Fibroblast of skin of left quadriceps (primary cell): ENCODE measurements at regions not wholly inside any gene's neighbourhood (a gene's known extent, or its start where the extent isn't known, plus 50 kb on each side); places are given as distances from the start of the nearest gene placed in this dataset.
"Not testable (repeated sequence)": the region's sequence is repeated elsewhere in the genome, so short reads cannot be mapped to it uniquely, and the experiment has no call there.

Experiments
- DNase-seq, 2 experiments: peaks; one replicate each; pipeline ENCODE4 v3.0.0-alpha.2; 2013; ENCODE audit warnings: low read depth in 2 of 2

GRCh38 chr4:60315586-60315985, 884.5 kb upstream of the ADGRL3 start:
- no peak for DNase-seq

DNA sequence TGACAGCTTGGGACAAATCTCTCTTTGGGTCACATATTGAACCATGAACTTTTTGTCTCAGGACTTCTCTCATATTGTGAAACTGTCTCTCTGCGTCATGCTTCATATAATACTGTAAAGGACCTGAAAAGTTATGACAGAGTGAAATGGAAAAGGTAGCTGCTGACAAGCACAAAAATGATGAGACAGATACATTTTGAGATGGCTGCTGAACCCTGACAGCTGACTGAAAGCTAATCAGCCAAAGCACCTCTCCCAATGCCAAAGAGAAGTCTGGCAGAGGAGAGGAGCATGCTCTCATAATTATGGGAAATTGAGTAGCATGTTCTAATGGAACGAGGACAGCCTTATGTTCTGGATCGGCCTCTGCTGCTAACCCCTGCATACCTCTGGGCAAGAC, 873.4 kb upstream of the ADGRL3 start:
- no peak for DNase-seq

DNA sequence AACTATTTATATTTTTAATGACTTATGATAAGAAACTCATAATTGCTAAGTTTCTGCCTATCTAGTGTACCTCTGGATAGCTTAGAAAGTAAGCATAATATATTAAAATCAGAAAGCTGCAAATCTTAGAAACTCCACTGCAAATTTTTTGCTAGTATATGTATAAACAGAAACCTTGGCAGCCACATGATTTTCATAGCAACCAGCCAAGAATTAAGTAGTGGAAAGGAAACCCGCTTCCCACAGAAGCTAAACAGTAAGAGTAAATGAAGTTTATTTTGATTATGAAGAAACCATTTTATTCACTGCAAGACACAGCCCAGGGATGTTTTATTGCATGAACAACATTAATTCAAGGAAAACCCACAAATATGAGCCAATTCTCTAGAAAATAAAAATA, 872.5 kb upstream of the ADGRL3 start:
- DNase-seq = no peak

DNA sequence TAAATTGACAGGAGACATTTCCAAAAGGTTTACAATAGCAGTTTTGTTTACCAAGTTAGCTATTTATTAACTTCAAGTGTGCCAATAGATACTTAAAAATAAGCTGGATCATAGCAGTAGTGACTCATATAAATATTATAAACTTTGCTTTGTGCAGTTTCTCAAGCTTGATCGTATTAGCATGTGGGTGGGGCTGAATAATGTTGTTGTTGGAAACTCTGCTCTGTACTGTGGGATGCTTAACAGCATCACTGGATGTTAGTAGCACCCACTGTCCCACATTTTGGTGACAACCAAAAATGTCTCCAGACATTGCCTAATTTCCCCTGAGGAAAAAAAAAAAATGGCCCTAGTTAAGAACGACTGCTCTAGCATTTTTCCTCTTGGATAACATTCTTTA, 855.2 kb upstream of the ADGRL3 start:
- no peak for DNase-seq

DNA sequence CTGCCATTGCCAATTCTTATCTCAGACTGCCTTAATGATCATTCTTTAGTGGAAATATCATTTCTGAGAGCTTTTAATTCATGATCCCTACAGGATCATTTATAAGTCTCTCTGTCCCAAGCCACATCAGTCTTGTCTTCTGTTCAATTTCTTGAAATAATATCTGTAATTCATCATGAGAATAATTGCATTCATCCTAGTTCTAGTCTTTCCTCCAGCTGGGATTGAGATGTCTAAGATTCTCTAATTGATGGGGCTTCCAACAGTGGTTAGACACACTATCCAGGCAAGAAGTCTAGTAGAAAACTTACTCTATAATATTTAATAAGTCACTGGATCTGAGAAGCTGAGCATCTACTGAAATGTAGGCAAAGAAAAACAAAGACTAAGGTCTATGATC, 854.7 kb upstream of the ADGRL3 start:
- no peak for DNase-seq

DNA sequence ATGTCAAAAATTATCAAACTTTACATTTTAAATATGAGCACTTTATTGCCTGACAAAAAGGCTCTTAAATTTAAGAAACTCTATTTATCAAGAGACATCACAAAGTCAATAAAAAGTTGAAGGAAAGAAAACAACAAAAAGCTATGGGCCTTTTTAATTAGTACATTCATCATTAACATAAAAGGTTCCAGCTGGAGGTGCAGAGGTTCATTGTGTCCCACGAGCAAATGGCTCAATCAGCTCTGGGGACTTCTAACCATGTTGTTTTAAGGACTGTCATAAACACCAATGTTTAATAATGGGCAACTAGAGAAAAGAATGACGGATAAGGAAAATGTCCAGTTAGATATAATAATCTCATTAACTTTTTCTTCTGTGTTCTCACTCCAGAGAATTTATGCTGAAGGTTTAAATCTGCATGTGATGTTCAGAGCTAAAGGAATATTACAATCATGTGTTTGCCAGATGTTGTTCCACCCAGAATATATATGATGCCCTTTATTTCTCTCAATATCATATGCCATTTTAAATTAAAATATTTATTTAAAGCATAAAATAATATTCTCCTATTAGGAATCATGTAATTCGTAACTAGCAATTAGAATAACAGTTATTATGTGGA, 840.3 kb upstream of the ADGRL3 start:
- no peak for DNase-seq

- DNase-seq = no peak
Measured at GRCh38 chr4:60365176-60365575, 835.0 kb upstream of the ADGRL3 start.

DNA sequence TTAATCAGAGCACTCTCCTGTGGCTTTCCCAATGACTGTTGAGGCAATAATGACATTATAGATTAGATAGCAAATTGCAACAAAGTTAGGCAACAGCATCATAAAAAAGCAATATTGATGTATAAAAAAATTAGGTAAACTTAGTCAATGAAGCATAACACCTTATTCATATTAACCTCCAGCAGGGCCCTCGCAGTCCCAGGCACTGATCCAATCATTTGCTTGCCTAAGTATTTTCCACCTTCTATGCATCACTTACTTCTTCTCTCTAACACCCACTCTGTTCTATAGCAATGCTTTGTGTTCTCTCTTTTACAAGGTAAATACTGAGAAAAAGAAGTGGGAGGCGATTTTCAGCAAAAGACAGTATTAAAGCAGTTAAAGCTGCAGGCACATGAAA, 833.5 kb upstream of the ADGRL3 start:
- no peak for DNase-seq

DNA sequence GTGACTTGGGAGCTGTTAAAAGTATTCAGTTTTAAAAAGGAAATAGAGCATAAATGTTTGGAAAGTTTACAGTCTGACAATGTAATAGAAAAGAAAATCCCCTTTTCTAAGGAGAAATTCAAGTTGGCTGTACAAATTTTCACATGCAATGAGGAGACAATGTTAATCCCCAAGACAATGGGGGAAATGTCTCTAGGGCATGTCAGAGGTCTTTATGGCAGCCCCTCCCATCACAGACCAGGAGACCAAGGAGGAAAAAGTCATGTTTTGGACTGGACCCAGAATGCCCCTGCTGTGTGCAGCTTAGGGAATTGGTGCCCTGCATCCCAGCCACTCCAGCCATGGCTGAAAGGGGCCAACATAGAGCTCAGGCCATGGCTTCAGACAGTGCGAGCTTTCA, 831.1 kb upstream of the ADGRL3 start:
- DNase-seq = no peak

DNA sequence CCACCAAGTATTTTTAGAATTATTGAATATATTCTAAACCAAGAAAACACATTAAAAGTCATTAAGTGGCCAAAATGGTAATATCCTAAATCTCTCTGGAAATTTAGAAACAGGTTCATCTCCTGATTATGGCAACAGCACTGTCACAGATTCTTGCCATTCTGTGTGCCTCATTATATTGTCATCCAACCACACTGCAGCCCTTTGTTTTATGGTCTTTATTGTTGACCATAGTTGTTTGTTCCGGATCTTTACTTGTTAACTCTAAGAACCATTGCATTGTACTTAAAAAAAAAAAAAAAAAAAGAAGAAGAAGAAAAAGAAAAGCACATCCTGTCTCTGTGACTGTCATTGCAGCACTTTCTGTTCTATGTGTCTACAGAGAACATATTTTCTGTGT, 822.1 kb upstream of the ADGRL3 start:
- DNase-seq = no peak

- no peak for DNase-seq
Measured at GRCh38 chr4:60384516-60384915, 815.6 kb upstream of the ADGRL3 start.

- DNase-seq = no peak
Measured at GRCh38 chr4:60389633-60390032, 810.5 kb upstream of the ADGRL3 start.

GRCh38 chr4:60396341-60397049, 803.6 kb upstream of the ADGRL3 start:
- DNase-seq = no peak

GRCh38 chr4:60400593-60400992, 799.5 kb upstream of the ADGRL3 start:
- DNase-seq = no peak

GRCh38 chr4:60404027-60404426, 796.1 kb upstream of the ADGRL3 start:
- DNase-seq = no peak

GRCh38 chr4:60422439-60422838, 777.7 kb upstream of the ADGRL3 start:
- no peak for DNase-seq

- DNase-seq = not testable (repeated sequence)
Measured at GRCh38 chr4:60423573-60424184, 776.4 kb upstream of the ADGRL3 start.

DNA sequence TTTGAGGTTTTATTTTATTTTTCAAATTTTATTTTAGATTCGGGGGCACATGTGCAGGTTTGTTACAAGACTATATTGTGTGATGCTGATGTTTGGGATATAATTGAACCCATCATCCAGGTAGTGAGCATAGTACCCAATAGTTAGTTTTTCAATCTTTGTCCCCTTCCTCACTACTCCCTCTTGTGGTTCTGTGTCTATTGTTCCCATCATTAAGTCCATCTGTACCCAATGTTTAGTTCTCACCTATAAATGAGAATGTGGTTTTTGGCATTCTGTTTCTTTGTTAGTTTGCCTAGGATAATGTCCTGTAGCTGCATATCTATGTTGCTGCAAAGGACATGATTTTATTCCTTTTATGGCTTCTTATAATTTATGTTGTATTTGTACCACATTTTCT, 767.2 kb upstream of the ADGRL3 start:
- no peak for DNase-seq

- no peak for DNase-seq
Measured at GRCh38 chr4:60443068-60443467, 757.1 kb upstream of the ADGRL3 start.

- DNase-seq = no peak
Measured at GRCh38 chr4:60443796-60444195, 756.3 kb upstream of the ADGRL3 start.

- no peak for DNase-seq
Measured at GRCh38 chr4:60450054-60450453, 750.1 kb upstream of the ADGRL3 start.

- no peak for DNase-seq
Measured at GRCh38 chr4:60452266-60452665, 747.9 kb upstream of the ADGRL3 start.

DNA sequence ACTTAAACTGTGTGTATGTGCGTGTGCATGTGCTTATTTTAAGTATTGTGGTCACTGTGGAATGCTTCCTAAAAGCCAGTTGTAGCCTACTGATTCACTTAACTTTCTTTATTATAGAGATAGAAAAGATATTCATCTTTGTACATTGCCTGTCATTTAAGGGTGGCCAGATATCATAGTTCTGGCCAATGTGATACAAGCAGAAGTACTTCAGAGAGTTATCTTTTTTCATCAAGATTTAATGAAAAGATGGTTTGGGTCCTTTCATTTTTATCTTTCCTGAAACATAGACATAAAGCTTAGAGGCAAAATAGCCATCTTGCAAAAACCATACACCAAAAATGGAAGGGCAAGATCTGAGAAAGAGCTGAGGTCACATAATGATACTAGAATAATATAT, 744.7 kb upstream of the ADGRL3 start:
- DNase-seq = no peak
